Endothelial cell of umbilical vein (primary cell): ENCODE measurements at regions not wholly inside any gene's neighbourhood (a gene's known extent, or its start where the extent isn't known, plus 50 kb on each side); places are given as distances from the start of the nearest gene placed in this dataset.

ENCODE experiments used
- BruUV-seq: library from RNA; stranded (reverse); fragments of 400-500 nt; replicated peaks from 2 replicates; lab custom pipeline; 2021; lab: Mats Ljungman, UMichigan
- CTCF ChIA-PET: fragments of 300-600, 350-600 bp; sonication (Branson Sonifier 250); formaldehyde crosslinking; loops from one replicate; lab custom pipeline; 2021; ENCODE audit warnings: antibody characterized with exemption, inconsistent platforms; lab: Charles Lee
- POLR2A ChIA-PET: fragments of 300-600, 350-600 bp; sonication (Branson Sonifier 250); formaldehyde crosslinking; loops from one replicate; lab custom pipeline; 2021; ENCODE audit warnings: antibody characterized with exemption, inconsistent platforms; lab: Charles Lee
- DNase-seq: peaks from one replicate; pipeline ENCODE4 v3.0.0-alpha.2; 2011; ENCODE audit warnings: low read depth, low spot score
- FAIRE-seq: peaks from 2 replicates; lab custom pipeline; 2011; peaks lifted over from hg19 to GRCh38; lab: Jason Lieb, UNC
- H2AFZ ChIP-seq: 2 replicates; pipeline ENCODE4 v1.6.0; 2012; ENCODE audit warnings: low read depth, low read length, control low read depth, inconsistent platforms
- H3K27ac ChIP-seq: 2 replicates; pipeline ENCODE4 v1.5.1; 2011; ENCODE audit warnings: low read depth, mild to moderate bottlenecking, control low read depth, low read length, moderate library complexity; ENCODE audit not compliant: insufficient read depth
- H3K27me3 ChIP-seq, 2 experiments: 2 replicates each; pipeline versions ENCODE4 v1.6.0 to v1.6.1; 2011; ENCODE audit warnings: low read length in 2 of 2, mixed read lengths in 1 of 2; ENCODE audit not compliant: control insufficient read depth in 2 of 2, insufficient read depth in 2 of 2
- H3K36me3 ChIP-seq, 2 experiments: 2 replicates in 1 of 2; 3 replicates in 1 of 2; pipeline ENCODE4 v1.5.1; 2011; ENCODE audit warnings: low read length in 2 of 2, mild to moderate bottlenecking in 1 of 2, moderate library complexity in 1 of 2; ENCODE audit not compliant: control insufficient read depth in 2 of 2, insufficient read depth in 2 of 2; ENCODE audit errors: extremely low read depth in 1 of 2
- H3K4me1 ChIP-seq: 3 replicates; pipeline ENCODE4 v1.5.1; 2011; ENCODE audit warnings: mild to moderate bottlenecking, low read length; ENCODE audit not compliant: control insufficient read depth, insufficient read depth; ENCODE audit errors: extremely low read depth
- H3K4me2 ChIP-seq: 2 replicates; pipeline ENCODE4 v1.6.1; 2011; ENCODE audit warnings: low read length, control low read depth, mixed read lengths; ENCODE audit not compliant: insufficient read depth
- H3K4me3 ChIP-seq, 3 experiments: fragments of 200-600 bp in 1 of 3; sonication (generic), shearing (Covaris generic) in 1 of 3; replicated peaks in 1 of 3; 2 replicates each; pipeline ENCODE4 v1.5.1; 2011 to 2016; ENCODE audit warnings: control low read depth in 3 of 3, low read length in 3 of 3, mild to moderate bottlenecking in 2 of 3, inconsistent platforms in 1 of 3, low read depth in 1 of 3, moderate library complexity in 1 of 3; ENCODE audit not compliant: insufficient read depth in 1 of 3
- H3K79me2 ChIP-seq: 2 replicates; pipeline ENCODE4 v1.6.0; 2012; ENCODE audit warnings: low read length, inconsistent platforms; ENCODE audit not compliant: control insufficient read depth, insufficient read depth
- H3K9ac ChIP-seq: replicated peaks from 2 replicates; pipeline ENCODE3; 2011; ENCODE audit warnings: low read length, control low read depth; ENCODE audit not compliant: insufficient read depth; ENCODE audit errors: extremely low read depth
- H3K9me1 ChIP-seq: replicated peaks from 3 replicates; pipeline ENCODE4 v1.6.0; 2011; ENCODE audit warnings: mild to moderate bottlenecking, low read length; ENCODE audit not compliant: control insufficient read depth, insufficient read depth; ENCODE audit errors: extremely low read depth
- H3K9me3 ChIP-seq: replicated peaks from 2 replicates; pipeline ENCODE4 v1.5.1; 2012; ENCODE audit warnings: low read length, inconsistent platforms; ENCODE audit not compliant: control insufficient read depth, insufficient read depth
- H4K20me1 ChIP-seq: replicated peaks from 2 replicates; pipeline ENCODE3; 2011; ENCODE audit warnings: mild to moderate bottlenecking, low read length; ENCODE audit not compliant: control insufficient read depth, insufficient read depth; ENCODE audit errors: extremely low read depth
- CTCF ChIP-seq, 2 donors: IDR thresholded peaks; 1 replicate in 1 of 2; 2 replicates in 1 of 2; pipeline ENCODE4 v1.5.1; 2011; ENCODE audit warnings: low read length in 2 of 2, mild to moderate bottlenecking in 2 of 2, moderate library complexity in 2 of 2, control low read depth in 1 of 2, inconsistent platforms in 1 of 2, low read depth in 1 of 2; ENCODE audit not compliant: insufficient read depth in 1 of 2; ENCODE audit errors: extremely low read depth in 1 of 2
- EZH2 ChIP-seq: IDR thresholded peaks from 2 replicates; pipeline ENCODE4 v1.6.1; 2012; ENCODE audit warnings: borderline replicate concordance, low read depth, mild to moderate bottlenecking, moderate library complexity, low read length, inconsistent platforms; ENCODE audit not compliant: severe bottlenecking
- FOS ChIP-seq: IDR thresholded peaks from 2 replicates; pipeline ENCODE4 v1.6.1; 2011; ENCODE audit warnings: mild to moderate bottlenecking, low read length, moderate library complexity, borderline replicate concordance; ENCODE audit not compliant: insufficient read depth
- GATA2 ChIP-seq: IDR thresholded peaks from 2 replicates; pipeline ENCODE4 v1.7.0; 2011; ENCODE audit warnings: low read depth, mild to moderate bottlenecking, moderate library complexity, mixed read lengths, low read length; ENCODE audit not compliant: insufficient read length, insufficient read depth
- MYC ChIP-seq: IDR thresholded peaks from one replicate; pipeline ENCODE4 v1.6.1; 2011; ENCODE audit warnings: mild to moderate bottlenecking, low read depth, low read length
- POLR2A ChIP-seq: IDR thresholded peaks from 2 replicates; pipeline ENCODE4 v1.6.1; 2012; ENCODE audit warnings: low read depth, mild to moderate bottlenecking, control low read depth, low read length
- dilution Hi-C: fragments of 300-500 bp; cut with MboI; formaldehyde crosslinking; loops from one replicate; pipeline ENCODE4 v1.15.0; 2019; ENCODE audit warnings: low sequenced_read_pairs; ENCODE audit not compliant: extremely low pct_ligation_motif_present
- intact Hi-C: fragments of 100-400 bp; cut with micrococcal nuclease; formaldehyde crosslinking; loops from one replicate; pipeline ENCODE4 v1.10.0; 2022
- TF ChIP-seq, protein P1 (sequence below): IDR thresholded peaks from 2 replicates; pipeline ENCODE4 v1.6.1; 2011; ENCODE audit not compliant: insufficient read depth, insufficient read length

DNA sequence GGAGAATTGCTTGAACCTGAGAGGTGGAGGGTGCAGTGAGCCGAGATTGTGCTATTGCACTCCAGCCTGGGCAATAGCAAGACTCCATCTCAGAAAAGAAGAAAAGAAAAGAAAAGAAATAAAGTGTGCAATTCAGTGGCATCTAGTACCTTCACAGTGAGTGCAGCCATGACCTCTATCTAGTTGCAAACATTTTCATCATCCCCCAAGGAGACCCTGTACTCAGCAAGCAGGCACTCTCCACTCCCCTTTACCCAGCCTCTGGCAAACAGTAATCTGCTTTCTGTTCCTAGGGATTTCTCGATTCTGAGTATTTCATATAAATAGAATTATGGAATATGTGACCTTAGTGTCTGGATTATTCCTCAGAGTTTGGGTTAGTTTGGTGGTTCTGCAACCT lies 130.4 kb upstream of the ARL4C start:
- H2AFZ ChIP-seq, result no peak overlapping the region
- no peak overlapping the region for H3K4me3 ChIP-seq
- H3K9me3 ChIP-seq, result no peaks in the 10 kb centered on the region
- no peak for FAIRE-seq
- no peaks in the 10 kb centered on the region for H3K36me3 ChIP-seq
- no peaks in the 10 kb centered on the region for H3K79me2 ChIP-seq
- dilution Hi-C loops (no loop called here), intact Hi-C loops (loop anchor here (5.0 kb wide), 1 partner anchor 40 kb away; no protein-coding TSS in a partner anchor)
- no peak overlapping the region for H3K4me2 ChIP-seq
- no peaks in the 10 kb centered on the region for H3K4me1 ChIP-seq
- peaks cover 48 to 68% of the 10 kb centered on the region in 2 experiments for H3K27me3 ChIP-seq
- no peak for DNase-seq
- no TSS peak for BruUV-seq
- H3K9me1 ChIP-seq, result no peaks in the 10 kb centered on the region
- POLR2A ChIA-PET, result no interaction called here
- H4K20me1 ChIP-seq, result no peaks in the 10 kb centered on the region
- no peak for TF ChIP-seq POLR2A
- TF ChIP-seq, protein P1, sequence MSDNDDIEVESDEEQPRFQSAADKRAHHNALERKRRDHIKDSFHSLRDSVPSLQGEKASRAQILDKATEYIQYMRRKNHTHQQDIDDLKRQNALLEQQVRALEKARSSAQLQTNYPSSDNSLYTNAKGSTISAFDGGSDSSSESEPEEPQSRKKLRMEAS, result no peak
- TF ChIP-seq EZH2, result no peak
- no peak for TF ChIP-seq CTCF (IDR thresholded peaks at IDR 0.05; ENCODE audit: extremely low read depth in 1 of 2, insufficient read depth in 1 of 2, low read depth in 1 of 2, low read length in 2 of 2)
- TF ChIP-seq GATA2, result no peak
- no peak for TF ChIP-seq FOS
- TF ChIP-seq MYC, result no peak
- no peak overlapping the region for H3K27ac ChIP-seq
- H3K9ac ChIP-seq, result no peak overlapping the region
- CTCF ChIA-PET, result no interaction called here
